ENCODE measurements at regions not wholly inside any gene's neighbourhood (a gene's known extent, or its start where the extent isn't known, plus 50 kb on each side); places are given as distances from the start of the nearest gene placed in this dataset.

DNA sequence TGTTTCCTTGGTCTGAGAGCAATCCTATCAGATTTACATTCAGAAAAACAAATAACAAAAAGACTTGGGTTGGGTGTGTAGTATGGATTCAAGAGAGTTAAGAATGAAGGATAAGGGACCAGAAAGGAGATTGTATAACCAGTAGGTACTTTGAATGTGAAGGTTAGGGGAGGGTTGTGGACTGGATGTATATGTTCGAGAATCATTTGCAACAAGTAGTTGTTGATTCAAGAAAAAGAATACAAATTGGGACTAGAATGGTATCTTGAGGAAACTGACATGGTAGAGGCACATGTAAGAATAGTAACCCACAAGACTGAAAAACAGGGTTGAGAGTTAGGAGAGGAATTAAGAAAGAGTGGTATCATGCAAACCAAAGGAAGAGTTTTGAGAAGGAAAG is 240.0 kb upstream of the PPP1R3A start:
- DNase-seq, result no peak
- peaks cover 27 to 28% of the 10 kb centered on the region in 2 experiments for H3K4me1 Mint-ChIP-seq
- Histone ChIP-seq H3K9ac (ENCODE audit: extremely low read depth, insufficient read length, low read length) (no peak overlapping the region), H3K4me2 (ENCODE audit: insufficient read depth, insufficient read length, low read length) (no peak overlapping the region), H3K27ac (ENCODE audit: insufficient read length, low read depth, low read length) (no peak overlapping the region), H2AFZ (ENCODE audit: low read length) (no peak overlapping the region), H2BK15ac (ENCODE audit: low read depth, low read length) (no peak overlapping the region), H4K8ac (replicated peaks; ENCODE audit: insufficient read length, low read depth, low read length) (no peak overlapping the region), H3K14ac (ENCODE audit: insufficient read depth, low read length) (no peak overlapping the region), H2BK5ac (ENCODE audit: insufficient read length, low read length) (no peak overlapping the region), H2AK5ac (ENCODE audit: insufficient read length, low read length) (no peak overlapping the region), H3K79me1 (ENCODE audit: insufficient read depth, low read depth, low read length, poor library complexity, severe bottlenecking) (no peaks in the 10 kb centered on the region), H3T11ph (ENCODE audit: low read length) (no peak overlapping the region), H2BK20ac (ENCODE audit: low read depth, low read length, poor library complexity, severe bottlenecking) (no peak overlapping the region), H4K20me1 (ENCODE audit: control insufficient read depth, insufficient read depth, insufficient read length) (no peaks in the 10 kb centered on the region), H3K23ac (ENCODE audit: insufficient read length, low read depth, low read length) (no peak overlapping the region), H3K4ac (ENCODE audit: low read depth, low read length) (no peak overlapping the region), H3K23me2 (ENCODE audit: insufficient read length, low read depth, low read length, poor library complexity, severe bottlenecking) (no peaks in the 10 kb centered on the region), H2BK12ac (ENCODE audit: insufficient read length, low read depth, low read length) (no peak overlapping the region), H4K5ac (ENCODE audit: insufficient read length, low read depth, low read length) (no peak overlapping the region), H3K56ac (ENCODE audit: insufficient read length, low read depth, low read length) (no peak overlapping the region), H4K91ac (ENCODE audit: insufficient read length, low read depth, low read length) (no peak overlapping the region), H3K79me2 (ENCODE audit: insufficient read depth, low read length) (no peaks in the 10 kb centered on the region), H3K4me1 (ENCODE audit: insufficient read depth, low read length) (peaks cover 9% of the 10 kb centered on the region), H3K18ac (ENCODE audit: insufficient read length, low read depth, low read length) (no peak overlapping the region), H2BK120ac (ENCODE audit: low read depth, low read length, poor library complexity, severe bottlenecking) (no peak overlapping the region), H3K27me3 (ENCODE audit: insufficient read depth, low read length) (no peaks in the 10 kb centered on the region), H3K9me3 (ENCODE audit: control insufficient read depth, low read depth, low read length) (no peaks in the 10 kb centered on the region)
- no peaks in the 10 kb centered on the region for H3K27me3 Mint-ChIP-seq (ENCODE audit: low read depth)
- TF ChIP-seq, protein P1, sequence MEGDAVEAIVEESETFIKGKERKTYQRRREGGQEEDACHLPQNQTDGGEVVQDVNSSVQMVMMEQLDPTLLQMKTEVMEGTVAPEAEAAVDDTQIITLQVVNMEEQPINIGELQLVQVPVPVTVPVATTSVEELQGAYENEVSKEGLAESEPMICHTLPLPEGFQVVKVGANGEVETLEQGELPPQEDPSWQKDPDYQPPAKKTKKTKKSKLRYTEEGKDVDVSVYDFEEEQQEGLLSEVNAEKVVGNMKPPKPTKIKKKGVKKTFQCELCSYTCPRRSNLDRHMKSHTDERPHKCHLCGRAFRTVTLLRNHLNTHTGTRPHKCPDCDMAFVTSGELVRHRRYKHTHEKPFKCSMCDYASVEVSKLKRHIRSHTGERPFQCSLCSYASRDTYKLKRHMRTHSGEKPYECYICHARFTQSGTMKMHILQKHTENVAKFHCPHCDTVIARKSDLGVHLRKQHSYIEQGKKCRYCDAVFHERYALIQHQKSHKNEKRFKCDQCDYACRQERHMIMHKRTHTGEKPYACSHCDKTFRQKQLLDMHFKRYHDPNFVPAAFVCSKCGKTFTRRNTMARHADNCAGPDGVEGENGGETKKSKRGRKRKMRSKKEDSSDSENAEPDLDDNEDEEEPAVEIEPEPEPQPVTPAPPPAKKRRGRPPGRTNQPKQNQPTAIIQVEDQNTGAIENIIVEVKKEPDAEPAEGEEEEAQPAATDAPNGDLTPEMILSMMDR (conservative IDR thresholded peaks at IDR 0.05), result no peak
- H3K36me3 Mint-ChIP-seq (ENCODE audit: insufficient read depth in 1 of 3, low read depth in 3 of 3), result no peaks in the 10 kb centered on the region
- H3K27ac Mint-ChIP-seq, result peak overlapping the region in 1 of 3 experiments; percentile 5; a peak in 1 of 7 replicates
- H3K9me3 Mint-ChIP-seq, result no peaks in the 10 kb centered on the region
- H3K4me3 Mint-ChIP-seq, result no peak overlapping the region
- no CpG with 5 or more reads among the region's 1 CpG for WGBS (ENCODE audit: extremely low coverage, insufficient read length, low lambda C conversion rate)
